Body of pancreas (tissue), 4 donors: ENCODE measurements at regions not wholly inside any gene's neighbourhood (a gene's known extent, or its start where the extent isn't known, plus 50 kb on each side); places are given as distances from the start of the nearest gene placed in this dataset.

Source experiments
- CTCF ChIP-seq, 7 experiments: fragments of 450-650 bp in 4 of 7; fragments of 200-600 bp in 3 of 7; sonication (generic) in 3 of 7; IDR thresholded peaks; one replicate each; pipeline ENCODE4 v1.5.1; 2016 to 2019; ENCODE audit warnings: antibody characterized with exemption in 7 of 7
- POLR2A ChIP-seq, 3 donors: fragments of 450-650 bp; IDR thresholded peaks; one replicate each; pipeline ENCODE4 v1.6.1; 2016; ENCODE audit warnings: antibody characterized with exemption in 3 of 3, mild to moderate bottlenecking in 2 of 3

- TF ChIP-seq CTCF (IDR thresholded peaks at IDR 0.05) (no peak), POLR2A (IDR thresholded peaks at IDR 0.05) (no peak)
Observed at GRCh38 chr13:90898811-90899210, 448.7 kb upstream of the MIR17HG start.
